ENCODE measurements at regions not wholly inside any gene's neighbourhood (a gene's known extent, or its start where the extent isn't known, plus 50 kb on each side); places are given as distances from the start of the nearest gene placed in this dataset.

DNA sequence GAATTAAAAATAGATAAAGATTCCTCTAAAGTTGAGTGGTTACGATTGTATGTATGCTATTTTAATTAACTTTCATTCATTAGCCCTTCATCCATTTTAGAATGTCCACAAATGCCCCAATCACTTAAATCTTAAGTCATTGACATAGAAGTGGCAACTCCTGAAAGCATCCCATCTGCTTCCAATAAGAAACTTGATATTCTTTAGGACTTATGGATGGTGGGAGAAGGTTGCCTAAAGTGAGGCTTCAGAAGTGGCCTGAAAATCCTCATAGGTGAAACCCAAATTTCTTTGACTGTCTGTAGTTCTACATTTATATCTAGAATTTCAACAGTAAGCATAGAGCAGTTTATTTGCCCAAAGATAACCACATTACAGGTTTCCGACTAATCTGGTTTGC is 161.7 kb upstream of the HMGA2 start (continued):
- TF ChIP-seq, protein P1, sequence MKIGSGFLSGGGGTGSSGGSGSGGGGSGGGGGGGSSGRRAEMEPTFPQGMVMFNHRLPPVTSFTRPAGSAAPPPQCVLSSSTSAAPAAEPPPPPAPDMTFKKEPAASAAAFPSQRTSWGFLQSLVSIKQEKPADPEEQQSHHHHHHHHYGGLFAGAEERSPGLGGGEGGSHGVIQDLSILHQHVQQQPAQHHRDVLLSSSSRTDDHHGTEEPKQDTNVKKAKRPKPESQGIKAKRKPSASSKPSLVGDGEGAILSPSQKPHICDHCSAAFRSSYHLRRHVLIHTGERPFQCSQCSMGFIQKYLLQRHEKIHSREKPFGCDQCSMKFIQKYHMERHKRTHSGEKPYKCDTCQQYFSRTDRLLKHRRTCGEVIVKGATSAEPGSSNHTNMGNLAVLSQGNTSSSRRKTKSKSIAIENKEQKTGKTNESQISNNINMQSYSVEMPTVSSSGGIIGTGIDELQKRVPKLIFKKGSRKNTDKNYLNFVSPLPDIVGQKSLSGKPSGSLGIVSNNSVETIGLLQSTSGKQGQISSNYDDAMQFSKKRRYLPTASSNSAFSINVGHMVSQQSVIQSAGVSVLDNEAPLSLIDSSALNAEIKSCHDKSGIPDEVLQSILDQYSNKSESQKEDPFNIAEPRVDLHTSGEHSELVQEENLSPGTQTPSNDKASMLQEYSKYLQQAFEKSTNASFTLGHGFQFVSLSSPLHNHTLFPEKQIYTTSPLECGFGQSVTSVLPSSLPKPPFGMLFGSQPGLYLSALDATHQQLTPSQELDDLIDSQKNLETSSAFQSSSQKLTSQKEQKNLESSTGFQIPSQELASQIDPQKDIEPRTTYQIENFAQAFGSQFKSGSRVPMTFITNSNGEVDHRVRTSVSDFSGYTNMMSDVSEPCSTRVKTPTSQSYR (CRISPR knock-in tag; IDR thresholded peaks at IDR 0.05): no peak

DNA sequence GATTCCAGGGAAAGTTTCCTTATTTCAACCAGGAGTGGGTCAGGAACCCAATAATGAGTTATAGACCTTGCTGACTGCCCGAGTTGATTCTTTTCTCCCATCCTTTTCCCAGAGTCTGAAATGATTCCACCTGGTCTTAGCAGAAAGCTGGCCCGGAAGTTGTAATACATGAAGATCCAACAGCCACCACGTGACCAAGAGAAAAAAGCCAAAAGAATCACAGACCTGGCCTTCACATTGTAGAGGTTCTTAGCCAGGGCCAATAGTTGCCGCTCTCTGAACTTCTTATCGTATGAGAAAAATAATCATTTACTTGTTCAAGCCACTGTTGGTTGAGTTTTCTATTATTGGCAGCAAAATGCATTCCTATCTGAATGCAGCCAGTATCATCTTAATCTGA is 161.2 kb upstream of the HMGA2 start:
- Mint-ChIP-seq H3K9me3 (peaks cover 23% of the 10 kb centered on the region), H3K27ac (no peak overlapping the region), H3K4me3 (no peak overlapping the region), H3K36me3 (peaks cover 8% of the 10 kb centered on the region), H3K27me3 (ENCODE audit: low read depth) (peaks cover 9% of the 10 kb centered on the region), H3K4me1 (peaks cover 10% of the 10 kb centered on the region)
- CTCF ChIA-PET: no interaction called here
- no peak for TF ChIP-seq ERG (CRISPR knock-in tag; IDR thresholded peaks at IDR 0.05)
- TF ChIP-seq MYBL2 (CRISPR knock-in tag; IDR thresholded peaks at IDR 0.05): no peak
- no peak for TF ChIP-seq ELF4 (CRISPR knock-in tag; IDR thresholded peaks at IDR 0.05; ENCODE audit: low read depth)
- ATAC-seq: no peak
- DNase-seq (ENCODE audit: low spot score): no peak
- POLR2A ChIA-PET: no interaction called here

DNA sequence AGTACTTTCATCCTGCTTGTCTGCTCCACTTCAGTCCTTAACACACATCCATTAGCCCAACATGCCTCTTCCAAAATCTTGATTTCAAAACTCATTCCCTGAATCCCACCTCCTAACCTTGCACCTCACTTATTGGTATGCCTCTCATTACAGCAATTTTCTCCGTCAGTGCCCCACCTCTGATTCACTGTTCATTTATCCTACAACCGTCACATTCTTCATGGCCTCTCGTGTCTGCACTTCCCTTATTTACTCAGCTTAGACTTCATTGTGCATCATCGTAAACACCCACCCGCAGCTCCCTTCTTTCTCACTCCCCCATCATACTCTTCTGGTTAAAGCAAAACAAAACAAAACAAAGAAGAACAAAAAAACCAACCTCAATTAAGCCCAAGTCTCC is 160.6 kb upstream of the HMGA2 start:
- ChIA-PET CTCF (no interaction called here), POLR2A (no interaction called here)
- TF ChIP-seq FOXP1 (CRISPR knock-in tag; IDR thresholded peaks at IDR 0.05; ENCODE audit: borderline replicate concordance) (no peak), USF2 (CRISPR knock-in tag; IDR thresholded peaks at IDR 0.05) (no peak), PREB (CRISPR knock-in tag; IDR thresholded peaks at IDR 0.05; ENCODE audit: borderline replicate concordance) (no peak), ZNF671 (CRISPR knock-in tag; IDR thresholded peaks at IDR 0.05) (no peak), MYBL2 (CRISPR knock-in tag; IDR thresholded peaks at IDR 0.05) (no peak), JAZF1 (CRISPR knock-in tag; IDR thresholded peaks at IDR 0.05) (no peak), FOXJ3 (CRISPR knock-in tag; IDR thresholded peaks at IDR 0.05; ENCODE audit: borderline replicate concordance) (no peak), ATF6 (CRISPR knock-in tag; IDR thresholded peaks at IDR 0.05) (no peak), OVOL2 (CRISPR knock-in tag; IDR thresholded peaks at IDR 0.05; ENCODE audit: borderline replicate concordance) (no peak), MLX (CRISPR knock-in tag; IDR thresholded peaks at IDR 0.05) (no peak), ZBTB21 (CRISPR knock-in tag; IDR thresholded peaks at IDR 0.05; ENCODE audit: borderline replicate concordance) (no peak)
- TF ChIP-seq, protein P2, sequence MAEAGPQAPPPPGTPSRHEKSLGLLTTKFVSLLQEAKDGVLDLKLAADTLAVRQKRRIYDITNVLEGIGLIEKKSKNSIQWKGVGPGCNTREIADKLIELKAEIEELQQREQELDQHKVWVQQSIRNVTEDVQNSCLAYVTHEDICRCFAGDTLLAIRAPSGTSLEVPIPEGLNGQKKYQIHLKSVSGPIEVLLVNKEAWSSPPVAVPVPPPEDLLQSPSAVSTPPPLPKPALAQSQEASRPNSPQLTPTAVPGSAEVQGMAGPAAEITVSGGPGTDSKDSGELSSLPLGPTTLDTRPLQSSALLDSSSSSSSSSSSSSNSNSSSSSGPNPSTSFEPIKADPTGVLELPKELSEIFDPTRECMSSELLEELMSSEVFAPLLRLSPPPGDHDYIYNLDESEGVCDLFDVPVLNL (CRISPR knock-in tag; IDR thresholded peaks at IDR 0.05; ENCODE audit: borderline replicate concordance, low read depth): no peak
- TF ChIP-seq, protein P3, sequence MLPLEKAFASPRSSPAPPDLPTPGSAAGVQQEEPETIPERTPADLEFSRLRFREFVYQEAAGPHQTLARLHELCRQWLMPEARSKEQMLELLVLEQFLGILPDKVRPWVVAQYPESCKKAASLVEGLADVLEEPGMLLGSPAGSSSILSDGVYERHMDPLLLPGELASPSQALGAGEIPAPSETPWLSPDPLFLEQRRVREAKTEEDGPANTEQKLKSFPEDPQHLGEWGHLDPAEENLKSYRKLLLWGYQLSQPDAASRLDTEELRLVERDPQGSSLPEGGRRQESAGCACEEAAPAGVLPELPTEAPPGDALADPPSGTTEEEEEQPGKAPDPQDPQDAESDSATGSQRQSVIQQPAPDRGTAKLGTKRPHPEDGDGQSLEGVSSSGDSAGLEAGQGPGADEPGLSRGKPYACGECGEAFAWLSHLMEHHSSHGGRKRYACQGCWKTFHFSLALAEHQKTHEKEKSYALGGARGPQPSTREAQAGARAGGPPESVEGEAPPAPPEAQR (CRISPR knock-in tag; IDR thresholded peaks at IDR 0.05): no peak
- TF ChIP-seq, protein P4, sequence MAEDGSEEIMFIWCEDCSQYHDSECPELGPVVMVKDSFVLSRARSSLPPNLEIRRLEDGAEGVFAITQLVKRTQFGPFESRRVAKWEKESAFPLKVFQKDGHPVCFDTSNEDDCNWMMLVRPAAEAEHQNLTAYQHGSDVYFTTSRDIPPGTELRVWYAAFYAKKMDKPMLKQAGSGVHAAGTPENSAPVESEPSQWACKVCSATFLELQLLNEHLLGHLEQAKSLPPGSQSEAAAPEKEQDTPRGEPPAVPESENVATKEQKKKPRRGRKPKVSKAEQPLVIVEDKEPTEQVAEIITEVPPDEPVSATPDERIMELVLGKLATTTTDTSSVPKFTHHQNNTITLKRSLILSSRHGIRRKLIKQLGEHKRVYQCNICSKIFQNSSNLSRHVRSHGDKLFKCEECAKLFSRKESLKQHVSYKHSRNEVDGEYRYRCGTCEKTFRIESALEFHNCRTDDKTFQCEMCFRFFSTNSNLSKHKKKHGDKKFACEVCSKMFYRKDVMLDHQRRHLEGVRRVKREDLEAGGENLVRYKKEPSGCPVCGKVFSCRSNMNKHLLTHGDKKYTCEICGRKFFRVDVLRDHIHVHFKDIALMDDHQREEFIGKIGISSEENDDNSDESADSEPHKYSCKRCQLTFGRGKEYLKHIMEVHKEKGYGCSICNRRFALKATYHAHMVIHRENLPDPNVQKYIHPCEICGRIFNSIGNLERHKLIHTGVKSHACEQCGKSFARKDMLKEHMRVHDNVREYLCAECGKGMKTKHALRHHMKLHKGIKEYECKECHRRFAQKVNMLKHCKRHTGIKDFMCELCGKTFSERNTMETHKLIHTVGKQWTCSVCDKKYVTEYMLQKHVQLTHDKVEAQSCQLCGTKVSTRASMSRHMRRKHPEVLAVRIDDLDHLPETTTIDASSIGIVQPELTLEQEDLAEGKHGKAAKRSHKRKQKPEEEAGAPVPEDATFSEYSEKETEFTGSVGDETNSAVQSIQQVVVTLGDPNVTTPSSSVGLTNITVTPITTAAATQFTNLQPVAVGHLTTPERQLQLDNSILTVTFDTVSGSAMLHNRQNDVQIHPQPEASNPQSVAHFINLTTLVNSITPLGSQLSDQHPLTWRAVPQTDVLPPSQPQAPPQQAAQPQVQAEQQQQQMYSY (CRISPR knock-in tag; IDR thresholded peaks at IDR 0.05): no peak
- Mint-ChIP-seq H3K27me3 (ENCODE audit: low read depth) (peaks cover 9% of the 10 kb centered on the region), H3K4me1 (peaks cover 14% of the 10 kb centered on the region), H3K9me3 (peaks cover 23% of the 10 kb centered on the region), H3K36me3 (peaks cover 8% of the 10 kb centered on the region), H3K27ac (no peak overlapping the region), H3K4me3 (no peak overlapping the region)
- DNase-seq (ENCODE audit: low spot score) (no peak), ATAC-seq (no peak)
